GM23248 (cell line): ENCODE measurements at regions not wholly inside any gene's neighbourhood (a gene's known extent, or its start where the extent isn't known, plus 50 kb on each side); places are given as distances from the start of the nearest gene placed in this dataset.
"Not testable (repeated sequence)": the region's sequence is repeated elsewhere in the genome, so short reads cannot be mapped to it uniquely, and the experiment has no call there.

ENCODE experiments used
- DNase-seq: peaks from one replicate; pipeline ENCODE4 v3.0.0-alpha.2; 2015
- H2AFZ ChIP-seq: fragments of 200-600 bp; sonication (generic); 2 replicates; pipeline ENCODE4 v1.6.1; 2016; ENCODE audit warnings: antibody characterized with exemption
- H3F3A ChIP-seq: fragments of 200-600 bp; sonication (generic); 2 replicates; pipeline ENCODE4 v1.6.1; 2016; ENCODE audit warnings: mild to moderate bottlenecking, antibody characterized with exemption, mixed run types; ENCODE audit not compliant: insufficient read depth
- H3K27ac ChIP-seq: fragments of 200-600 bp; sonication (generic); 2 replicates; pipeline ENCODE4 v1.5.1; 2016; ENCODE audit warnings: mild to moderate bottlenecking
- H3K27me3 ChIP-seq: fragments of 200-600 bp; sonication (generic); replicated peaks from 2 replicates; pipeline ENCODE4 v1.6.1; 2016; ENCODE audit warnings: mild to moderate bottlenecking; ENCODE audit not compliant: insufficient read depth
- H3K36me3 ChIP-seq: fragments of 200-600 bp; sonication (generic); 2 replicates; pipeline ENCODE4 v1.6.1; 2016; ENCODE audit warnings: low read depth, mild to moderate bottlenecking
- H3K4me1 ChIP-seq: fragments of 200-600 bp; sonication (generic); 2 replicates; pipeline ENCODE4 v1.6.1; 2016; ENCODE audit warnings: mild to moderate bottlenecking; ENCODE audit not compliant: insufficient read depth
- H3K4me2 ChIP-seq: fragments of 200-600 bp; sonication (generic); one replicate; pipeline ENCODE4 v1.6.1; 2016; ENCODE audit warnings: mild to moderate bottlenecking; ENCODE audit not compliant: unreplicated experiment
- H3K4me3 ChIP-seq: fragments of 200-600 bp; sonication (generic); 2 replicates; pipeline ENCODE4 v1.5.1; 2016; ENCODE audit warnings: mild to moderate bottlenecking
- H3K79me2 ChIP-seq: fragments of 200-600 bp; sonication (generic); 2 replicates; pipeline ENCODE4 v1.6.1; 2016; ENCODE audit warnings: mild to moderate bottlenecking; ENCODE audit not compliant: insufficient read depth
- H3K9ac ChIP-seq: fragments of 200-600 bp; sonication (generic); 2 replicates; pipeline ENCODE4 v1.6.1; 2016; ENCODE audit warnings: mild to moderate bottlenecking
- H3K9me2 ChIP-seq: fragments of 200-600 bp; sonication (generic); 2 replicates; pipeline ENCODE4 v1.6.1; 2016; ENCODE audit warnings: mixed run types, mild to moderate bottlenecking, moderate library complexity; ENCODE audit not compliant: insufficient read depth
- H3K9me3 ChIP-seq: fragments of 200-600 bp; sonication (generic); one replicate; pipeline ENCODE4 v1.6.1; 2017; ENCODE audit warnings: low read depth
- H4K20me1 ChIP-seq: fragments of 200-600 bp; sonication (generic); 2 replicates; pipeline ENCODE4 v1.6.0; 2016; ENCODE audit not compliant: insufficient read depth
- EZH2 ChIP-seq: fragments of 200-600 bp; sonication (generic); IDR thresholded peaks from 2 replicates; pipeline ENCODE4 v1.6.1; 2018; ENCODE audit warnings: antibody characterized with exemption, mild to moderate bottlenecking; ENCODE audit not compliant: insufficient read depth, poor library complexity, severe bottlenecking
- EZH2phosphoT487 ChIP-seq: fragments of 200-600 bp; sonication (generic); IDR thresholded peaks from 2 replicates; pipeline ENCODE4 v1.6.1; 2018; ENCODE audit warnings: antibody characterized with exemption, moderate library complexity, mild to moderate bottlenecking, low read depth; ENCODE audit not compliant: insufficient read depth
- WGBS, 2 experiments: methylation state at CpG; one replicate each; pipeline ENCODE4 v1.1.6; 2015 to 2017; ENCODE audit warnings: low lambda C conversion rate in 2 of 2, low coverage in 1 of 2; ENCODE audit errors: missing lambda C conversion rate in 2 of 2; 5-methylcytosine and 5-hydroxymethylcytosine counted together
- in situ Hi-C: fragments of 300-500 bp; cut with MboI; formaldehyde crosslinking; loops from 2 replicates; pipeline ENCODE4 v1.15.0; 2020

DNA sequence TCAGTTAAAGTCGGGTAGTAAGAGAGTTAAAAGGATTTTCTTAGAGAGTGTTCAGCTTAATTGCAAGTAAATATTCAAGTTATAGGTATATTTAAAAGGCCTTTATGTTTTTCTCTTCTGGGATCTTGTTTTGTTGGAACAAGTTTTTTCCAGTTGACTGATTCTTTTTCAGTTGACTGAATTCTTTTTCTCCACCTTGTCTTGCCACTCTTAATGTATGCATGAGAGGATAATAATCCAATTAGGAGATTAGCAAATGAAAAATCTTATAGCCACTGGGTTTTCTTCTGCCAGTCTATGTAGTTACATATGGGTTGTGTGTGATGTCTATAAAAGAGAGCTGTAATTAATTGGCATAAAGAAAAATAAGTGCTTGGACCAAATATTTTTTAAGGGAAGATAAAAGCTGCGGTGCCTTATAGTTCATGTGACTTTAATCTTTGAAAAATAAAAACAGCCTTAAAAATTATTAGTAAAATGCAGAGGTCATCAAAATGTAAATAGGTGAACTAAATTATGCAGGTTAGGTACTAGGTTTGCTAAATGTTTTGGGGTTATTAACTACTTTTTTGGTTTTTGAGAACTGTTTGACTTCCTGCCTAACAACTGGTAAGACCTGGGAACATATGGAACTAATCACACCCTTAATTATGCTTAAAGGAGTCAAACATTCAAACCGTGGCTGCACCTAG is 367.2 kb downstream of the HTR1B start:
- H3K27me3 ChIP-seq, result no peaks in the 10 kb centered on the region
- in situ Hi-C loops, result no loop called here
- H3K36me3 ChIP-seq, result no peaks in the 10 kb centered on the region
- no peaks in the 10 kb centered on the region for H3K9me2 ChIP-seq
- TF ChIP-seq EZH2, result no peak
- no peak for TF ChIP-seq EZH2phosphoT487
- no peaks in the 10 kb centered on the region for H3F3A ChIP-seq
- no peak overlapping the region for H3K9ac ChIP-seq
- no peak overlapping the region for H2AFZ ChIP-seq
- no peaks in the 10 kb centered on the region for H3K9me3 ChIP-seq
- no peak overlapping the region for H3K27ac ChIP-seq
- H4K20me1 ChIP-seq, result no peaks in the 10 kb centered on the region
- 27 to 38% methylated on average over 3 of the region's 3 CpGs for WGBS, 2 experiments
- H3K79me2 ChIP-seq, result no peaks in the 10 kb centered on the region
- DNase-seq, result no peak
- H3K4me3 ChIP-seq, result no peak overlapping the region
- H3K4me2 ChIP-seq, result no peak overlapping the region
- no peaks in the 10 kb centered on the region for H3K4me1 ChIP-seq

DNA sequence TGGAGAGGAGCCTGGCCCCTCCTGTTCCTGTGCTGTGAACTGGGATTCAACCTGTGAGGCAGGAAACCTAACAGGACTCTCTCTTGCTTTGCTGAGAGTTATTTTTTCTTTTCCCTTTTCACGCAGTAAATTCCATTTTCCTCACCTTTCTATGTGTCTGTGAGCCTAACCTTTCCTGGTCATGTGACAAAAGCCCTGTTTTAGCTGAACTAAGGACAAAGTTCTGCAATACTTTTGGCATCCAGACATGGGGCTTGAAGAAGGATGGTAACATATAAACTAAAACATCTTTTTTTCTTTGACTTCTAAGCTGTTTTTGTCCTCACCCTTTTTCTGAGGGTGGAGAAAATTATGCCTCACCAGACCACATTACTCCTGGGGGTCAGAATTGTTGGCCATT is 368.5 kb downstream of the HTR1B start:
- no peak overlapping the region for H3K27ac ChIP-seq
- no peak overlapping the region for H3K4me2 ChIP-seq
- no peaks in the 10 kb centered on the region for H3K36me3 ChIP-seq
- no peak overlapping the region for H3K4me3 ChIP-seq
- no peak overlapping the region for H2AFZ ChIP-seq
- no peak for DNase-seq
- no peak overlapping the region for H3K9ac ChIP-seq
- H3K9me3 ChIP-seq, result no peaks in the 10 kb centered on the region
- no peaks in the 10 kb centered on the region for H3K9me2 ChIP-seq
- WGBS, 2 experiments, result 50 to 56% methylated on average over 1 of the region's 1 CpG
- H3K79me2 ChIP-seq, result no peaks in the 10 kb centered on the region
- no peaks in the 10 kb centered on the region for H4K20me1 ChIP-seq
- H3K27me3 ChIP-seq, result no peaks in the 10 kb centered on the region
- no peaks in the 10 kb centered on the region for H3F3A ChIP-seq
- no peak for TF ChIP-seq EZH2phosphoT487
- no peak for TF ChIP-seq EZH2
- in situ Hi-C loops, result no loop called here
- H3K4me1 ChIP-seq, result no peaks in the 10 kb centered on the region

DNA sequence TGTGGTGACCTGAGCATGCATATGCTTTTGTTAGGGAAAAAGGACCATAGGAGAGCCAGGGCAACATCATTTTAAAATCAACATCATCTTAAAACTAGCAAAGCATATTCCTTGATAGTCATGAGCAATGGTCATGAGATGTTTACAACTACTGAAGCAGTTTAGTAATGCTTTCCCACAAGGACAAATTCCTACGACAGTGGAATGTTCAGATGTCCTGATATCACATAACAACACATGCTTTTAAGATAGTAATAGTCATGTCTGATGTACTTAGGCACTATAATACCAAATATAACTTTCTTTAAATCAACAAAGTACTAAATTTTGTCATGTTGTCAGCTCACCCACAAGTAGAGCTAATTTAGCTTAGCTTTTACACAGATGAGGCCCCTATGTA is 370.3 kb downstream of the HTR1B start:
- Histone ChIP-seq H3K4me2 (no peak overlapping the region), H3K4me3 (no peak overlapping the region), H3K36me3 (no peaks in the 10 kb centered on the region), H3K9me3 (no peaks in the 10 kb centered on the region), H3K9ac (no peak overlapping the region), H2AFZ (no peak overlapping the region), H3K4me1 (no peaks in the 10 kb centered on the region), H3K9me2 (no peaks in the 10 kb centered on the region), H4K20me1 (no peaks in the 10 kb centered on the region), H3K79me2 (no peaks in the 10 kb centered on the region), H3K27me3 (no peaks in the 10 kb centered on the region), H3K27ac (no peak overlapping the region), H3F3A (no peaks in the 10 kb centered on the region)
- DNase-seq, result peak; percentile 39
- in situ Hi-C loops, result no loop called here
- no peak for TF ChIP-seq EZH2phosphoT487
- no peak for TF ChIP-seq EZH2
- WGBS, 2 experiments, result 9 to 17% methylated on average over 1 of the region's 1 CpG

DNA sequence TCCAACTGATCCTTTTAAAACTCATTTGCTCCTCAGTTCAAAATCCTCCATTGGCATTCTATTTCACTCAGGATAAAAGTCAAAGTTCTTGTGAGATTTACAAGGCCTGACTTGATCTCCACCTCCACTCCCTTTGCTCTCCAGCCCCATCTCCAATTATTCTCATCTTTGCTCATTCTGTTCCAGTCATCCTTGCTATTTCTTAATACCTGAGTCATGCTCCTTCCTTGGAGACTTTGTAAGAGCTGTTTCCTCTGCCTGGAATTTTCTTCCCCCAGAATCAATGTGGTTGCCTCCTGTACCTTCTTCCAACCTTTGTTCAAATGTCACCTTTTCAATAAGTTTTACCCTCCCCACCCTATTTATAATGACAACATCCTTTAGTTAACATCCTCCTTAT is 373.5 kb downstream of the HTR1B start:
- Histone ChIP-seq H3K36me3 (no peaks in the 10 kb centered on the region), H3K79me2 (no peaks in the 10 kb centered on the region), H3K4me1 (no peaks in the 10 kb centered on the region), H3K9me3 (no peaks in the 10 kb centered on the region), H3K9me2 (no peaks in the 10 kb centered on the region), H3K27me3 (no peaks in the 10 kb centered on the region), H3F3A (no peaks in the 10 kb centered on the region), H2AFZ (no peak overlapping the region), H3K27ac (no peak overlapping the region), H3K4me3 (no peak overlapping the region), H4K20me1 (no peaks in the 10 kb centered on the region), H3K9ac (no peak overlapping the region), H3K4me2 (no peak overlapping the region)
- TF ChIP-seq EZH2phosphoT487 (no peak), EZH2 (no peak)
- peak; percentile 8 for DNase-seq
- in situ Hi-C loops, result no loop called here

DNA sequence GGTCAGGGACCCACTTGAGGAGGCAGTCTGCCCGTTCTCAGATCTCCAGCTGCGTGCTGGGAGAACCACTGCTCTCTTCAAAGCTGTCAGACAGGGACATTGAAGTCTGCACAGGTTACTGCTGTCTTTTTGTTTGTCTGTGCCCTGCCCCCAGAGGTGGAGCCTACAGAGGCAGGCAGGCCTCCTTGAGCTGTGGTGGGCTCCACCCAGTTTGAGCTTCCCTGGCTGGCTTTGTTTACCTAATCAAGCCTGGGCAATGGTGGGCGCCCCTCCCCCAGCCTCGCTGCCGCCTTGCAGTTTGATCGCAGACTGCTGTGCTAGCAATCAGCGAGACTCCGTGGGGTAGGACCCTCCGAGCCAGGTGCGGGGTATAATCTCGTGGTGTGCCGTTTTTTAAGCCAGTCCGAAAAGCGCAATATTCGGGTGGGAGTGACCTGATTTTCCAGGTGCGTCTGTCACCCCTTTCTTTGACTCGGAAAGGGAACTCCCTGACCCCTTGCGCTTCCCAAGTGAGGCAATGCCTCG is 375.4 kb downstream of the HTR1B start:
- H3F3A ChIP-seq, DNase-seq, H3K79me2 ChIP-seq, H3K4me1 ChIP-seq, H3K4me3 ChIP-seq, H3K9ac ChIP-seq, H3K9me3 ChIP-seq, H3K36me3 ChIP-seq, H4K20me1 ChIP-seq, H3K9me2 ChIP-seq, H3K27ac ChIP-seq, H2AFZ ChIP-seq, H3K4me2 ChIP-seq, in situ Hi-C loops, H3K27me3 ChIP-seq: not testable (repeated sequence)
- 63 to 80% methylated on average over 4 to 17 of the region's 19 CpGs for WGBS, 2 experiments
